SK-N-SH (cell line): ENCODE measurements at regions not wholly inside any gene's neighbourhood (a gene's known extent, or its start where the extent isn't known, plus 50 kb on each side); places are given as distances from the start of the nearest gene placed in this dataset.

ENCODE experiments used
- CTCF ChIA-PET: fragments of 300-600, 350-600 bp; formaldehyde crosslinking; extraction: SDS; loops from one replicate; lab custom pipeline; 2021; lab: Yijun Ruan, JAX
- POLR2A ChIA-PET: fragments of 350-600 bp; sonication (Branson Sonifier 250); formaldehyde crosslinking; extraction: SDS; loops from one replicate; lab custom pipeline; 2020; ENCODE audit warnings: antibody characterized with exemption, inconsistent platforms; lab: Yijun Ruan, JAX
- DNase-seq: peaks from one replicate; pipeline ENCODE4 v3.0.0; 2012
- H2AFZ ChIP-seq: fragments of 200-600 bp; sonication (generic); 2 replicates; pipeline ENCODE4 v1.8.1; 2016; ENCODE audit warnings: antibody characterized with exemption, mild to moderate bottlenecking, low read depth
- H3F3A ChIP-seq: fragments of 200-600 bp; sonication (generic); replicated peaks from 2 replicates; pipeline ENCODE3; 2016; ENCODE audit warnings: antibody characterized with exemption, mild to moderate bottlenecking; ENCODE audit not compliant: insufficient read depth
- H3K27ac ChIP-seq, 2 experiments: fragments of 200-500 bp in 1 of 2; fragments of 200-600 bp in 1 of 2; sonication (Bioruptor generic) in 1 of 2; sonication (generic), shearing (Covaris generic) in 1 of 2; 2 replicates each; pipeline versions ENCODE4 v1.5.1 to v1.6.1; 2014 to 2016; ENCODE audit warnings: low read depth in 2 of 2, inconsistent platforms in 1 of 2, low read length in 1 of 2, mild to moderate bottlenecking in 1 of 2, mixed read lengths in 1 of 2
- H3K27me3 ChIP-seq: fragments of 200-600 bp; sonication (generic), shearing (Covaris generic); 2 replicates; pipeline ENCODE4 v1.6.1; 2016; ENCODE audit warnings: mixed run types; ENCODE audit not compliant: insufficient read depth
- H3K36me3 ChIP-seq, 2 experiments: fragments of 200-500 bp in 1 of 2; fragments of 200-600 bp in 1 of 2; sonication (Bioruptor generic) in 1 of 2; sonication (generic) in 1 of 2; replicated peaks in 1 of 2; 2 replicates each; pipeline versions ENCODE3 to v1.5.1; 2014 to 2016; ENCODE audit warnings: low read length in 1 of 2, mild to moderate bottlenecking in 1 of 2; ENCODE audit not compliant: insufficient read depth in 2 of 2, control insufficient read depth in 1 of 2
- H3K4me1 ChIP-seq, 2 experiments: fragments of 200-500 bp in 1 of 2; fragments of 200-600 bp in 1 of 2; sonication (Bioruptor generic) in 1 of 2; sonication (generic), shearing (Covaris generic) in 1 of 2; 2 replicates each; pipeline versions ENCODE4 v1.5.1 to v1.6.1; 2014 to 2016; ENCODE audit warnings: low read depth in 1 of 2, low read length in 1 of 2, mixed run types in 1 of 2; ENCODE audit not compliant: insufficient read depth in 2 of 2, control insufficient read depth in 1 of 2
- H3K4me2 ChIP-seq: fragments of 200-600 bp; sonication (generic), shearing (Covaris generic); 2 replicates; pipeline ENCODE4 v1.6.1; 2017; ENCODE audit warnings: mixed run types
- H3K4me3 ChIP-seq, 2 experiments: fragments of 200-500 bp in 1 of 2; fragments of 200-600 bp in 1 of 2; sonication (Bioruptor generic) in 1 of 2; sonication (generic), shearing (Covaris generic) in 1 of 2; 2 replicates each; pipeline versions ENCODE4 v1.5.1 to v1.8.1; 2014 to 2016; ENCODE audit warnings: low read depth in 2 of 2, inconsistent platforms in 1 of 2, low read length in 1 of 2, mild to moderate bottlenecking in 1 of 2, mixed read lengths in 1 of 2, moderate library complexity in 1 of 2
- H3K79me2 ChIP-seq: fragments of 200-600 bp; sonication (generic); 2 replicates; pipeline ENCODE4 v1.8.1; 2017; ENCODE audit warnings: mild to moderate bottlenecking; ENCODE audit not compliant: insufficient read depth
- H3K9ac ChIP-seq: fragments of 200-600 bp; sonication (generic); 2 replicates; pipeline ENCODE4 v1.6.1; 2017; ENCODE audit warnings: mixed run types
- H3K9me2 ChIP-seq: fragments of 200-600 bp; sonication (generic); 2 replicates; pipeline ENCODE4 v1.6.1; 2017; ENCODE audit warnings: mixed run types
- H3K9me3 ChIP-seq: fragments of 200-600 bp; sonication (generic); 2 replicates; pipeline ENCODE4 v1.6.1; 2017; ENCODE audit warnings: mixed run types, mild to moderate bottlenecking, moderate library complexity
- H4K20me1 ChIP-seq: fragments of 200-600 bp; sonication (generic); 2 replicates; pipeline ENCODE4 v1.6.1; 2017; ENCODE audit warnings: mild to moderate bottlenecking, mixed run types; ENCODE audit not compliant: insufficient read depth
- CHD2 ChIP-seq: fragments of 150-350 bp; IDR thresholded peaks from 2 replicates; pipeline ENCODE4 v1.6.1; 2018; ENCODE audit warnings: low read length; ENCODE audit not compliant: partially characterized antibody
- ELF1 ChIP-seq: IDR thresholded peaks from 2 replicates; pipeline ENCODE4 v1.4.0; 2012
- EP300 ChIP-seq, 2 experiments: IDR thresholded peaks; 2 replicates each; pipeline versions ENCODE4 v1.4.0 to v1.6.1; 2012; ENCODE audit warnings: borderline replicate concordance in 1 of 2, low read depth in 1 of 2, low read length in 1 of 2
- EZH2phosphoT487 ChIP-seq: fragments of 200-600 bp; sonication (generic); IDR thresholded peaks from 2 replicates; pipeline ENCODE4 v1.6.1; 2017; ENCODE audit warnings: low read depth, mixed run types, mild to moderate bottlenecking, antibody characterized with exemption, moderate library complexity, borderline replicate concordance
- FOSL2 ChIP-seq: IDR thresholded peaks from 2 replicates; pipeline ENCODE4 v1.4.0; 2012; ENCODE audit warnings: low read depth, mild to moderate bottlenecking, moderate library complexity, borderline replicate concordance
- FOXJ3 ChIP-seq: sonication (generic); formaldehyde crosslinking; IDR thresholded peaks from 2 replicates; pipeline ENCODE4 v1.5.1; 2020; ENCODE audit warnings: mild to moderate bottlenecking, missing genetic modification reagents
- FOXM1 ChIP-seq: IDR thresholded peaks from 2 replicates; pipeline ENCODE4 v1.4.0; 2012; ENCODE audit warnings: low read depth, mild to moderate bottlenecking
- GABPA ChIP-seq: IDR thresholded peaks from 2 replicates; pipeline ENCODE4 v1.4.0; 2012; ENCODE audit warnings: low read depth, mild to moderate bottlenecking
- GATA2 ChIP-seq: sonication (generic); formaldehyde crosslinking; IDR thresholded peaks from 2 replicates; pipeline ENCODE4 v1.5.0; 2020; ENCODE audit warnings: mild to moderate bottlenecking, missing genetic modification reagents
- JUND ChIP-seq: IDR thresholded peaks from 2 replicates; pipeline ENCODE4 v1.4.0; 2012
- MAX ChIP-seq: IDR thresholded peaks from 2 replicates; pipeline ENCODE4 v1.4.0; 2012; ENCODE audit warnings: low read depth
- RCOR1 ChIP-seq: fragments of 150-350 bp; IDR thresholded peaks from 2 replicates; pipeline ENCODE4 v1.6.1; 2017; ENCODE audit warnings: antibody characterized with exemption, low read length
- REST ChIP-seq: IDR thresholded peaks from 2 replicates; pipeline ENCODE4 v1.6.1; 2012; ENCODE audit warnings: mild to moderate bottlenecking, low read depth, low read length, moderate library complexity
- TEAD4 ChIP-seq: IDR thresholded peaks from 2 replicates; pipeline ENCODE4 v1.4.0; 2012; ENCODE audit warnings: mild to moderate bottlenecking, borderline replicate concordance; ENCODE audit not compliant: insufficient read depth
- YY1 ChIP-seq: IDR thresholded peaks from 2 replicates; pipeline ENCODE4 v1.4.0; 2012; ENCODE audit warnings: low read depth, mild to moderate bottlenecking
- ZBTB33 ChIP-seq: IDR thresholded peaks from 2 replicates; pipeline ENCODE4 v1.4.0; 2012; ENCODE audit warnings: low read depth, borderline replicate concordance
- WGBS: methylation state at CpG from one replicate; pipeline ENCODE4 v1.1.6; 2017; ENCODE audit warnings: low lambda C conversion rate; 5-methylcytosine and 5-hydroxymethylcytosine counted together

- H3K36me3 ChIP-seq: no peaks in the 10 kb centered on the region
- no peak for DNase-seq
- no peaks in the 10 kb centered on the region; the same call in 1 of the 2 replicates for H3K27me3 ChIP-seq
- POLR2A ChIA-PET: no interaction called here
- CTCF ChIA-PET: interaction anchor here (0.5 to 0.9 kb wide), 2 partner anchors 17 to 18 kb away, joined by 3 read pairs; no protein-coding TSS in a partner anchor
- no peaks in the 10 kb centered on the region for H3K4me1 ChIP-seq
- H2AFZ ChIP-seq: no peak overlapping the region
- 82% methylated on average over 10 of the region's 10 CpGs for WGBS
- H3K4me3 ChIP-seq: no peak overlapping the region
- no peak overlapping the region for H3K4me2 ChIP-seq
- H3K9me3 ChIP-seq: no peaks in the 10 kb centered on the region
- no peaks in the 10 kb centered on the region for H3K79me2 ChIP-seq
- no peaks in the 10 kb centered on the region for H4K20me1 ChIP-seq
- TF ChIP-seq GATA2 (CRISPR knock-in tag) (no peak), GABPA (no peak), EP300 (IDR thresholded peaks at IDR 0.05; ENCODE audit: borderline replicate concordance in 1 of 2, low read depth in 1 of 2, low read length in 1 of 2) (no peak), FOXJ3 (CRISPR knock-in tag) (no peak), FOXM1 (no peak), TEAD4 (no peak), FOSL2 (no peak), MAX (no peak), ELF1 (no peak), CHD2 (no peak), EZH2phosphoT487 (no peak), RCOR1 (no peak), ZBTB33 (no peak), REST (no peak), YY1 (no peak), JUND (no peak)
- TF ChIP-seq, all 33 proteins: peak for 0
- Histone ChIP-seq H3K9me2 (no peaks in the 10 kb centered on the region), H3K27ac (no peak overlapping the region), H3K9ac (no peak overlapping the region), H3F3A (no peaks in the 10 kb centered on the region)
Measured at GRCh38 chr5:74942622-74943286, 76.6 kb upstream of the FAM169A start.
